Loucy (cell line): ENCODE measurements at regions not wholly inside any gene's neighbourhood (a gene's known extent, or its start where the extent isn't known, plus 50 kb on each side); places are given as distances from the start of the nearest gene placed in this dataset.

Experiments used
- EZH2phosphoT487 ChIP-seq: fragments of 200-600 bp; IDR thresholded peaks from 2 replicates; pipeline ENCODE4 v1.6.1; 2018; ENCODE audit warnings: antibody characterized with exemption, mild to moderate bottlenecking, moderate library complexity, borderline replicate concordance
- TF ChIP-seq, protein P1 (sequence below): fragments of 200-600 bp; sonication (generic); conservative IDR thresholded peaks from 2 replicates; pipeline ENCODE4 v1.5.1; 2014; ENCODE audit warnings: mild to moderate bottlenecking, antibody characterized with exemption, low read length

DNA sequence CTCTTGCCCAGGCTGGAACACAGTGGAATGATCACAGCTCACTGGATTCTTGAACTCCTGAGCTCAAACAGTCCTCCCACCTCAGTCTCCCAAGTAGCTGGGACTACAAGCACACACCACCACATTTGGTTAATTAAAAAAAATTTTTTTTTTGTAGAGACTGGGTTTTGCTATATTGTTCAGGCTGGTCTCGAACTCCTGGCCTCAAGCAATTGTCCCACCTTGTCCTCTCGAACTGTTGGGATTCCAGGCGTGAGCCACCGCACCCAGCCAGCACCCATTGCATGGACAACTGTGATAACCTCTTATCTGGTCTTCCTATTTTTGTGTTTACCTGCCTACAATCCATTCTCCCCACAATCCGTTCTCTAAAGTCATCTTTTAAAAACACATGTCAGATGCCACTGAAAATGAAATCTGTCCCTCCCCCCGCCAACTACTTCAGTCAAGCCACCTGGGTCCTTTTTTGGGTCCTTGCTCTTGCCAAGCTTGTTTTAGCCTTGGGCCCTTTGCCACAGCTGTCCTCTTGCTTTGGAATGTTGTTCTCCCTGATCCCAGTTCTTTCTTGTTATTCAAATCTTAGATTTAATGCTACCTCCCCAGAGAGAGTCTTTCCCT is 250.5 kb downstream of the PIK3R1 start:
- TF ChIP-seq, protein P1, sequence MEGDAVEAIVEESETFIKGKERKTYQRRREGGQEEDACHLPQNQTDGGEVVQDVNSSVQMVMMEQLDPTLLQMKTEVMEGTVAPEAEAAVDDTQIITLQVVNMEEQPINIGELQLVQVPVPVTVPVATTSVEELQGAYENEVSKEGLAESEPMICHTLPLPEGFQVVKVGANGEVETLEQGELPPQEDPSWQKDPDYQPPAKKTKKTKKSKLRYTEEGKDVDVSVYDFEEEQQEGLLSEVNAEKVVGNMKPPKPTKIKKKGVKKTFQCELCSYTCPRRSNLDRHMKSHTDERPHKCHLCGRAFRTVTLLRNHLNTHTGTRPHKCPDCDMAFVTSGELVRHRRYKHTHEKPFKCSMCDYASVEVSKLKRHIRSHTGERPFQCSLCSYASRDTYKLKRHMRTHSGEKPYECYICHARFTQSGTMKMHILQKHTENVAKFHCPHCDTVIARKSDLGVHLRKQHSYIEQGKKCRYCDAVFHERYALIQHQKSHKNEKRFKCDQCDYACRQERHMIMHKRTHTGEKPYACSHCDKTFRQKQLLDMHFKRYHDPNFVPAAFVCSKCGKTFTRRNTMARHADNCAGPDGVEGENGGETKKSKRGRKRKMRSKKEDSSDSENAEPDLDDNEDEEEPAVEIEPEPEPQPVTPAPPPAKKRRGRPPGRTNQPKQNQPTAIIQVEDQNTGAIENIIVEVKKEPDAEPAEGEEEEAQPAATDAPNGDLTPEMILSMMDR = no peak
- TF ChIP-seq EZH2phosphoT487 = no peak
